ENCODE measurements at regions not wholly inside any gene's neighbourhood (a gene's known extent, or its start where the extent isn't known, plus 50 kb on each side); places are given as distances from the start of the nearest gene placed in this dataset.
"Not testable (repeated sequence)": the region's sequence is repeated elsewhere in the genome, so short reads cannot be mapped to it uniquely, and the experiment has no call there.

GRCh38 chr2:161488879-161489278 lies 72.8 kb downstream of the TBR1 start:
- H3K9ac ChIP-seq (ENCODE audit: extremely low read depth, insufficient read length, low read length): no peak overlapping the region
- no peak overlapping the region for H4K91ac ChIP-seq (ENCODE audit: insufficient read length, low read depth, low read length)
- Mint-ChIP-seq H3K9me3 (no peaks in the 10 kb centered on the region), H3K4me3 (no peak overlapping the region), H3K27me3 (ENCODE audit: low read depth) (no peaks in the 10 kb centered on the region; the same call in 1 of the 2 replicates), H3K27ac (no peak overlapping the region), H3K4me1 (no peaks in the 10 kb centered on the region), H3K36me3 (ENCODE audit: insufficient read depth in 1 of 3, low read depth in 3 of 3) (no peaks in the 10 kb centered on the region)
- H2BK12ac ChIP-seq (ENCODE audit: insufficient read length, low read depth, low read length): no peak overlapping the region
- H3K4ac ChIP-seq (ENCODE audit: low read depth, low read length): no peak overlapping the region
- H3K4me1 ChIP-seq (ENCODE audit: insufficient read depth, low read length): no peaks in the 10 kb centered on the region
- no peaks in the 10 kb centered on the region for H3K79me2 ChIP-seq (ENCODE audit: insufficient read depth, low read length)
- H3K79me1 ChIP-seq (ENCODE audit: insufficient read depth, low read depth, low read length, poor library complexity, severe bottlenecking): no peaks in the 10 kb centered on the region
- no peak overlapping the region for H2BK5ac ChIP-seq (ENCODE audit: insufficient read length, low read length)
- H2BK20ac ChIP-seq (ENCODE audit: low read depth, low read length, poor library complexity, severe bottlenecking): no peak overlapping the region
- no peaks in the 10 kb centered on the region for H3K23me2 ChIP-seq (ENCODE audit: insufficient read length, low read depth, low read length, poor library complexity, severe bottlenecking)
- no peak overlapping the region for H3K14ac ChIP-seq (ENCODE audit: insufficient read depth, low read length)
- H3T11ph ChIP-seq (ENCODE audit: low read length): no peak overlapping the region
- no peak overlapping the region for H2AFZ ChIP-seq (ENCODE audit: low read length)
- H3K27ac ChIP-seq (ENCODE audit: insufficient read length, low read depth, low read length): no peak overlapping the region
- H3K18ac ChIP-seq (ENCODE audit: insufficient read length, low read depth, low read length): no peak overlapping the region
- H3K9me3 ChIP-seq (ENCODE audit: control insufficient read depth, low read depth, low read length): no peaks in the 10 kb centered on the region
- H4K8ac ChIP-seq (replicated peaks; ENCODE audit: insufficient read length, low read depth, low read length): no peak overlapping the region
- no peak overlapping the region for H2AK5ac ChIP-seq (ENCODE audit: insufficient read length, low read length)
- no peak overlapping the region for H3K23ac ChIP-seq (ENCODE audit: insufficient read length, low read depth, low read length)
- no peak overlapping the region for H2BK15ac ChIP-seq (ENCODE audit: low read depth, low read length)
- H2BK120ac ChIP-seq (ENCODE audit: low read depth, low read length, poor library complexity, severe bottlenecking): no peak overlapping the region
- no CpG with 5 or more reads among the region's 1 CpG for WGBS (ENCODE audit: extremely low coverage, insufficient read length, low lambda C conversion rate)
- no peak overlapping the region for H3K56ac ChIP-seq (ENCODE audit: insufficient read length, low read depth, low read length)
- no peaks in the 10 kb centered on the region for H3K27me3 ChIP-seq (ENCODE audit: insufficient read depth, low read length)
- no peak for TF ChIP-seq CTCF (conservative IDR thresholded peaks at IDR 0.05)
- DNase-seq: no peak
- H4K5ac ChIP-seq (ENCODE audit: insufficient read length, low read depth, low read length): no peak overlapping the region
- H3K4me2 ChIP-seq (ENCODE audit: insufficient read depth, insufficient read length, low read length): no peak overlapping the region
- H4K20me1 ChIP-seq (ENCODE audit: control insufficient read depth, insufficient read depth, insufficient read length): no peaks in the 10 kb centered on the region

DNA sequence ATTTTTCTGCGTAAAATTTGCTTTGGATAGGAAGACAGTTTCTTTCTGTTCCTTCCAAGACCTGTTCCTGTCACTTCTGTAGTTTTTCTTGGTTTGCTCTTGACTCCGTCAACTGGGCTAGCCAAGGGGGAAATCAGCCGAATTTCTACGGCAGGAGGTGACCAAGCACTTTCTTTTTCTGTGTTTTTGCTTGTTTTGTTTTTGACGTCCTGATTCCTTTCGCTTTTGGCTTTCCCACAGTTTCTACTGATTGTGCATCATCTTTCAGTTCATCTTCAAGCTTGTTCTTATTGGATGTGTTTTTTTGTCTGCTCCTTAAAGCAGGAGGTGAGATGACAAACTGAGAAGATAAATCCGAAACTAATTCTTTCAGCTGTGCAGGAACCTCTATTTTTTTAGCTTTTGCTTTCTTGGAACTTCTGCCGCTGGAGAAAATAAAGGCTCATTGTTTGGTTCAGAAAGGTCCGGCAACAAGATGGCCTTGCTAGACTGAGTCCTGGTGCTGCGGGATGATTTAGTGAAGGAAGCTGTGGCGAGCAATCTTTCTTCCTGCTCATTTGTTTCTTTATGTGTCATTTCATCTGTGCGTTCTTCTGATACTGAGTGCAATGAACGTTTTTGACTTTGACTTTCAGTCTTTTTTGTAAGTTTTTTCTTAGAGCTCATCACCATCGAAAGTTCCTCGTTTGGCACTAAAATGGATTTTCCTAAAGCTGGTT lies 85.0 kb downstream of the TBR1 start:
- H2BK5ac ChIP-seq (ENCODE audit: insufficient read length, low read length); DNase-seq; H3K27me3 Mint-ChIP-seq (ENCODE audit: low read depth); H2BK15ac ChIP-seq (ENCODE audit: low read depth, low read length); H3K9ac ChIP-seq (ENCODE audit: extremely low read depth, insufficient read length, low read length); H3K4me1 Mint-ChIP-seq; H3K4ac ChIP-seq (ENCODE audit: low read depth, low read length); H3K23ac ChIP-seq (ENCODE audit: insufficient read length, low read depth, low read length); H2BK12ac ChIP-seq (ENCODE audit: insufficient read length, low read depth, low read length); H4K20me1 ChIP-seq (ENCODE audit: control insufficient read depth, insufficient read depth, insufficient read length); H3K27ac ChIP-seq (ENCODE audit: insufficient read length, low read depth, low read length); H4K91ac ChIP-seq (ENCODE audit: insufficient read length, low read depth, low read length); H3T11ph ChIP-seq (ENCODE audit: low read length); H3K79me1 ChIP-seq (ENCODE audit: insufficient read depth, low read depth, low read length, poor library complexity, severe bottlenecking); H3K27ac Mint-ChIP-seq; H2BK120ac ChIP-seq (ENCODE audit: low read depth, low read length, poor library complexity, severe bottlenecking); H3K36me3 Mint-ChIP-seq (ENCODE audit: insufficient read depth in 1 of 3, low read depth in 3 of 3); H2AK5ac ChIP-seq (ENCODE audit: insufficient read length, low read length); H3K27me3 ChIP-seq (ENCODE audit: insufficient read depth, low read length); H3K4me3 Mint-ChIP-seq; H3K56ac ChIP-seq (ENCODE audit: insufficient read length, low read depth, low read length); H3K23me2 ChIP-seq (ENCODE audit: insufficient read length, low read depth, low read length, poor library complexity, severe bottlenecking); H2BK20ac ChIP-seq (ENCODE audit: low read depth, low read length, poor library complexity, severe bottlenecking); H3K18ac ChIP-seq (ENCODE audit: insufficient read length, low read depth, low read length); H4K5ac ChIP-seq (ENCODE audit: insufficient read length, low read depth, low read length); H3K14ac ChIP-seq (ENCODE audit: insufficient read depth, low read length); H3K79me2 ChIP-seq (ENCODE audit: insufficient read depth, low read length); H3K4me1 ChIP-seq (ENCODE audit: insufficient read depth, low read length); H4K8ac ChIP-seq (replicated peaks; ENCODE audit: insufficient read length, low read depth, low read length); H3K9me3 ChIP-seq (ENCODE audit: control insufficient read depth, low read depth, low read length); H3K9me3 Mint-ChIP-seq; H3K4me2 ChIP-seq (ENCODE audit: insufficient read depth, insufficient read length, low read length); H2AFZ ChIP-seq (ENCODE audit: low read length): not testable (repeated sequence)
- WGBS (ENCODE audit: extremely low coverage, insufficient read length, low lambda C conversion rate): no CpG with 5 or more reads among the region's 15 CpGs

Data from H9 (cell line).